Neuronal stem cell (in vitro differentiated cells): ENCODE measurements at regions not wholly inside any gene's neighbourhood (a gene's known extent, or its start where the extent isn't known, plus 50 kb on each side); places are given as distances from the start of the nearest gene placed in this dataset.

ENCODE experiments used
- DNase-seq: peaks from one replicate; pipeline ENCODE4 v3.0.0-alpha.2; 2013; ENCODE audit warnings: low spot score
- H2AFZ ChIP-seq: one replicate; pipeline ENCODE4 v1.6.1; 2013; ENCODE audit warnings: mild to moderate bottlenecking, low read length, inconsistent platforms
- H2AK5ac ChIP-seq: 2 replicates; pipeline ENCODE4 v1.6.1; 2013; ENCODE audit warnings: low read depth, mild to moderate bottlenecking, inconsistent platforms, low read length, moderate library complexity, mixed read lengths
- H2BK120ac ChIP-seq: 2 replicates; pipeline ENCODE4 v1.6.1; 2013; ENCODE audit warnings: low read depth, mild to moderate bottlenecking, inconsistent platforms, low read length, moderate library complexity, mixed read lengths
- H2BK12ac ChIP-seq: one replicate; pipeline ENCODE4 v1.6.1; 2013; ENCODE audit warnings: low read length, inconsistent platforms
- H2BK15ac ChIP-seq: 2 replicates; pipeline ENCODE4 v1.6.1; 2013; ENCODE audit warnings: mild to moderate bottlenecking, low read length, inconsistent platforms, mixed read lengths
- H2BK5ac ChIP-seq: one replicate; pipeline ENCODE4 v1.6.1; 2013; ENCODE audit warnings: inconsistent platforms, mild to moderate bottlenecking, low read length, moderate library complexity
- H3K14ac ChIP-seq: one replicate; pipeline ENCODE4 v1.6.1; 2013; ENCODE audit warnings: low read length, inconsistent platforms
- H3K18ac ChIP-seq: 2 replicates; pipeline ENCODE4 v1.6.1; 2013; ENCODE audit warnings: low read length, inconsistent platforms
- H3K23ac ChIP-seq: 2 replicates; pipeline ENCODE4 v1.6.1; 2013; ENCODE audit warnings: low read depth, mild to moderate bottlenecking, mixed read lengths, low read length, inconsistent platforms; ENCODE audit not compliant: poor library complexity
- H3K27ac ChIP-seq: replicated peaks from 3 replicates; pipeline ENCODE4 v1.5.1; 2013; ENCODE audit warnings: low read length, inconsistent platforms
- H3K27me3 ChIP-seq, 3 experiments: 2 replicates each; pipeline ENCODE4 v1.6.1; 2013; ENCODE audit warnings: low read length in 3 of 3, mild to moderate bottlenecking in 2 of 3, inconsistent platforms in 1 of 3, low read depth in 1 of 3, mixed read lengths in 1 of 3, moderate library complexity in 1 of 3; ENCODE audit not compliant: control insufficient read depth in 3 of 3, insufficient read depth in 3 of 3
- H3K36me3 ChIP-seq, 2 donors: replicated peaks in 1 of 2; 2 replicates each; pipeline ENCODE4 v1.6.1; 2013; ENCODE audit warnings: low read length in 2 of 2; ENCODE audit not compliant: control insufficient read depth in 2 of 2, insufficient read depth in 2 of 2
- H3K4ac ChIP-seq: 2 replicates; pipeline ENCODE4 v1.6.1; 2013; ENCODE audit warnings: inconsistent platforms, mild to moderate bottlenecking, low read length, moderate library complexity
- H3K4me1 ChIP-seq, 2 donors: 1 replicate in 1 of 2; 2 replicates in 1 of 2; pipeline ENCODE4 v1.6.1; 2013; ENCODE audit warnings: low read length in 2 of 2, low read depth in 1 of 2; ENCODE audit not compliant: control insufficient read depth in 2 of 2, insufficient read depth in 1 of 2
- H3K4me2 ChIP-seq: one replicate; pipeline ENCODE4 v1.6.1; 2013; ENCODE audit warnings: mild to moderate bottlenecking, low read length, inconsistent platforms; ENCODE audit not compliant: insufficient read depth, poor library complexity, severe bottlenecking
- H3K4me3 ChIP-seq, 2 donors: 2 replicates each; pipeline ENCODE4 v1.5.1; 2013; ENCODE audit warnings: low read length in 2 of 2, mild to moderate bottlenecking in 2 of 2, inconsistent platforms in 1 of 2, moderate library complexity in 1 of 2
- H3K79me1 ChIP-seq: one replicate; pipeline ENCODE4 v1.6.1; 2013; ENCODE audit warnings: low read depth, mild to moderate bottlenecking, inconsistent platforms, low read length, moderate library complexity
- H3K9ac ChIP-seq: one replicate; pipeline ENCODE4 v1.6.1; 2013; ENCODE audit warnings: mild to moderate bottlenecking, low read depth, low read length, inconsistent platforms; ENCODE audit not compliant: poor library complexity
- H3K9me3 ChIP-seq, 2 donors: replicated peaks in 1 of 2; 2 replicates each; pipeline versions ENCODE3 to v1.6.1; 2013; ENCODE audit warnings: low read length in 2 of 2, mild to moderate bottlenecking in 2 of 2, inconsistent platforms in 1 of 2, low read depth in 1 of 2, mixed read lengths in 1 of 2, moderate library complexity in 1 of 2; ENCODE audit not compliant: control insufficient read depth in 2 of 2, insufficient read depth in 1 of 2
- H4K8ac ChIP-seq: one replicate; pipeline ENCODE4 v1.6.1; 2013; ENCODE audit warnings: low read depth, mild to moderate bottlenecking, inconsistent platforms, low read length, moderate library complexity
- H4K91ac ChIP-seq: one replicate; pipeline ENCODE4 v1.6.1; 2013; ENCODE audit warnings: low read length, low read depth, mild to moderate bottlenecking, inconsistent platforms; ENCODE audit not compliant: poor library complexity
- WGBS, 2 donors: extraction: QIAGEN DNeasy Blood & Tissue Kit; methylation state at CpG; one replicate each; pipeline ENCODE4 v1.1.7; 2013; ENCODE audit warnings: missing lambda C conversion rate in 2 of 2, mixed read lengths in 1 of 2; ENCODE audit not compliant: insufficient read length in 2 of 2, insufficient replicate concordance in 1 of 2; ENCODE audit errors: extremely low coverage in 2 of 2; 5-methylcytosine and 5-hydroxymethylcytosine counted together

DNA sequence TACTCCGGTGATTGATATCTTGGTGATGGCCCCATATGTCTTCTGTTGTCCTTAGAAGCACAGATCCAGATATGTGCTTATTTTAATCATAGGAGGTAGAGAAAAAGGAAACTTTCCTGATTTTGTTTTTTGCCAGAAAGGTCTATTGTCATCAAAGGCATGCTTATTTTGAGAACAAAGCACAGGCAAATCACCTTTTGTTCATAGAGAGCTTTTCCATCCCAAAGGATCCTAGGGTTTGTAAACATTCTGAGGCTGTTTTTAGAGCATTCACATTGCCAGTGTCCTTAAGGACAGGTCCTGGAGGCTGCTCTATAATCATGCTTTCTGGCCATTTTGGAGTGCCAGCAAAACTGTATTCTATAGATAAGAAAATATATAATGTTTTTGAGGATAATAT lies 148.5 kb upstream of the SEL1L start:
- no peak overlapping the region for H3K9ac ChIP-seq
- no CpG with 5 or more reads among the region's 1 CpG for WGBS, 2 donors
- no peaks in the 10 kb centered on the region for H3K36me3 ChIP-seq
- H3K4me2 ChIP-seq = no peak overlapping the region
- no peak overlapping the region for H3K4ac ChIP-seq
- H2BK12ac ChIP-seq = no peak overlapping the region
- H2BK120ac ChIP-seq = no peak overlapping the region
- peaks cover 0 to 4% (median 0%) of the 10 kb centered on the region in 3 experiments for H3K27me3 ChIP-seq
- H4K91ac ChIP-seq = no peak overlapping the region
- no peak for DNase-seq
- no peak overlapping the region for H3K18ac ChIP-seq
- H2AFZ ChIP-seq = no peak overlapping the region
- no peak overlapping the region for H3K23ac ChIP-seq
- no peak overlapping the region for H2AK5ac ChIP-seq
- H4K8ac ChIP-seq = no peak overlapping the region
- H3K4me3 ChIP-seq = no peak overlapping the region
- H2BK5ac ChIP-seq = no peak overlapping the region
- H3K14ac ChIP-seq = no peak overlapping the region
- peaks cover 0 to 4% of the 10 kb centered on the region in 2 donors for H3K4me1 ChIP-seq
- H3K79me1 ChIP-seq = no peaks in the 10 kb centered on the region
- no peaks in the 10 kb centered on the region for H3K9me3 ChIP-seq
- H3K27ac ChIP-seq = no peak overlapping the region
- H2BK15ac ChIP-seq = no peak overlapping the region

- Histone ChIP-seq H3K4me3 (no peak overlapping the region), H2BK120ac (no peak overlapping the region), H4K8ac (no peak overlapping the region), H3K4ac (no peak overlapping the region), H2BK15ac (no peak overlapping the region), H3K18ac (no peak overlapping the region), H3K9me3 (no peaks in the 10 kb centered on the region), H3K79me1 (no peaks in the 10 kb centered on the region), H3K4me2 (no peak overlapping the region), H3K14ac (no peak overlapping the region), H4K91ac (no peak overlapping the region), H3K27me3 (peaks cover 0 to 4% (median 0%) of the 10 kb centered on the region in 3 experiments), H2BK5ac (no peak overlapping the region), H3K23ac (no peak overlapping the region), H2AK5ac (no peak overlapping the region), H2AFZ (no peak overlapping the region), H3K4me1 (peaks cover 0 to 4% of the 10 kb centered on the region in 2 donors), H3K36me3 (no peaks in the 10 kb centered on the region), H3K9ac (no peak overlapping the region), H2BK12ac (no peak overlapping the region), H3K27ac (no peak overlapping the region)
- DNase-seq = no peak
- no CpG with 5 or more reads among the region's 2 CpGs for WGBS, 2 donors
These were observed 149.0 kb upstream of the SEL1L start for GRCh38 chr14:81682701-81683100.

GRCh38 chr14:81684696-81685095 lies 151.0 kb upstream of the SEL1L start:
- no CpG with 5 or more reads among the region's 1 CpG for WGBS, 2 donors

GRCh38 chr14:81686512-81686911 lies 152.9 kb upstream of the SEL1L start:
- Histone ChIP-seq H3K4me2 (no peak overlapping the region), H3K9me3 (no peaks in the 10 kb centered on the region), H3K36me3 (no peaks in the 10 kb centered on the region), H3K9ac (no peak overlapping the region), H2AFZ (no peak overlapping the region), H3K4me1 (no peaks in the 10 kb centered on the region), H4K91ac (no peak overlapping the region), H2BK15ac (no peak overlapping the region), H3K79me1 (no peaks in the 10 kb centered on the region), H3K27ac (no peak overlapping the region), H4K8ac (no peak overlapping the region), H3K23ac (no peak overlapping the region), H2AK5ac (no peak overlapping the region), H2BK5ac (no peak overlapping the region), H2BK12ac (no peak overlapping the region), H2BK120ac (no peak overlapping the region), H3K18ac (no peak overlapping the region), H3K4me3 (no peak overlapping the region), H3K14ac (no peak overlapping the region), H3K27me3 (peaks cover 0 to 2% (median 0%) of the 10 kb centered on the region in 3 experiments), H3K4ac (no peak overlapping the region)
- DNase-seq = no peak
- WGBS, 2 donors = no CpG with 5 or more reads among the region's 4 CpGs

More at GRCh38 chr14:81684696-81685095, 151.0 kb upstream of the SEL1L start:
- Histone ChIP-seq H3K27me3 (peaks cover 0 to 4% (median 0%) of the 10 kb centered on the region in 3 experiments), H3K27ac (no peak overlapping the region), H2AFZ (no peak overlapping the region), H4K91ac (no peak overlapping the region), H2BK5ac (no peak overlapping the region), H2AK5ac (no peak overlapping the region), H3K18ac (no peak overlapping the region), H3K9ac (no peak overlapping the region), H3K4me1 (peaks cover 0 to 4% of the 10 kb centered on the region in 2 donors), H2BK120ac (no peak overlapping the region), H3K4me3 (no peak overlapping the region), H3K4me2 (no peak overlapping the region), H2BK12ac (no peak overlapping the region), H3K9me3 (no peaks in the 10 kb centered on the region), H3K14ac (no peak overlapping the region), H2BK15ac (no peak overlapping the region), H3K4ac (no peak overlapping the region), H3K79me1 (no peaks in the 10 kb centered on the region), H3K23ac (no peak overlapping the region), H3K36me3 (no peaks in the 10 kb centered on the region), H4K8ac (no peak overlapping the region)
- DNase-seq = no peak
